Loucy (cell line): ENCODE measurements at regions not wholly inside any gene's neighbourhood (a gene's known extent, or its start where the extent isn't known, plus 50 kb on each side); places are given as distances from the start of the nearest gene placed in this dataset.

Experiments
- H2AFZ ChIP-seq: fragments of 200-600 bp; sonication (generic); 2 replicates; pipeline ENCODE4 v1.6.0; 2016; ENCODE audit warnings: antibody characterized with exemption, mild to moderate bottlenecking, low read length, moderate library complexity
- H3F3A ChIP-seq: fragments of 200-600 bp; 2 replicates; pipeline ENCODE4 v1.6.0; 2016; ENCODE audit warnings: antibody characterized with exemption, low read depth, mild to moderate bottlenecking
- H3K27me3 ChIP-seq: fragments of 200-600 bp; sonication (generic); 2 replicates; pipeline ENCODE4 v1.6.1; 2014; ENCODE audit warnings: low read length, mild to moderate bottlenecking; ENCODE audit not compliant: insufficient read depth, poor library complexity, severe bottlenecking
- H3K36me3 ChIP-seq: fragments of 200-600 bp; sonication (generic); 2 replicates; pipeline ENCODE4 v1.6.1; 2016; ENCODE audit warnings: low read length; ENCODE audit not compliant: insufficient read depth
- H3K4me1 ChIP-seq: fragments of 200-600 bp; sonication (generic); 2 replicates; pipeline ENCODE4 v1.5.1; 2014; ENCODE audit warnings: low read length, mild to moderate bottlenecking; ENCODE audit not compliant: insufficient read depth, poor library complexity, severe bottlenecking
- H3K4me2 ChIP-seq: fragments of 200-600 bp; sonication (generic); 2 replicates; pipeline ENCODE4 v1.6.0; 2014; ENCODE audit warnings: antibody characterized with exemption, low read length, low read depth, mild to moderate bottlenecking; ENCODE audit not compliant: poor library complexity, severe bottlenecking
- H3K4me3 ChIP-seq: fragments of 200-600 bp; sonication (generic); 2 replicates; pipeline ENCODE4 v1.5.1; 2014; ENCODE audit warnings: low read length, mild to moderate bottlenecking, mixed read lengths; ENCODE audit not compliant: poor library complexity, severe bottlenecking
- H3K79me2 ChIP-seq: fragments of 200-600 bp; sonication (generic); 2 replicates; pipeline ENCODE4 v1.6.1; 2014; ENCODE audit warnings: low read length; ENCODE audit not compliant: insufficient read depth
- H3K9ac ChIP-seq: fragments of 200-600 bp; sonication (generic); 2 replicates; pipeline ENCODE4 v1.6.0; 2014; ENCODE audit warnings: mild to moderate bottlenecking, low read depth, low read length, moderate library complexity; ENCODE audit not compliant: poor library complexity, severe bottlenecking
- H3K9me2 ChIP-seq: fragments of 200-600 bp; sonication (generic); replicated peaks from 2 replicates; pipeline ENCODE4 v1.6.1; 2016; ENCODE audit warnings: low read depth, low read length, mixed read lengths
- H3K9me3 ChIP-seq: fragments of 200-600 bp; sonication (generic); 2 replicates; pipeline ENCODE4 v1.6.1; 2014; ENCODE audit warnings: mild to moderate bottlenecking, antibody characterized with exemption, low read length, low read depth; ENCODE audit not compliant: insufficient read depth
- H4K20me1 ChIP-seq: fragments of 200-600 bp; sonication (generic); 2 replicates; pipeline ENCODE4 v1.6.0; 2014; ENCODE audit warnings: antibody characterized with exemption, low read length, mild to moderate bottlenecking; ENCODE audit not compliant: insufficient read depth, poor library complexity, severe bottlenecking
- CTCF ChIP-seq: fragments of 200-600 bp; sonication (generic); conservative IDR thresholded peaks from 2 replicates; pipeline ENCODE4 v1.5.1; 2014; ENCODE audit warnings: mild to moderate bottlenecking, antibody characterized with exemption, low read length
- EZH2phosphoT487 ChIP-seq: fragments of 200-600 bp; IDR thresholded peaks from 2 replicates; pipeline ENCODE4 v1.6.1; 2018; ENCODE audit warnings: antibody characterized with exemption, mild to moderate bottlenecking, moderate library complexity, borderline replicate concordance

GRCh38 chr6:95958686-95959085, 57.1 kb upstream of the FUT9 start:
- no peak overlapping the region for H2AFZ ChIP-seq
- H3K4me3 ChIP-seq: no peak overlapping the region
- no peaks in the 10 kb centered on the region for H3K36me3 ChIP-seq
- no peak overlapping the region for H3K4me2 ChIP-seq
- no peaks in the 10 kb centered on the region for H3K9me2 ChIP-seq
- no peaks in the 10 kb centered on the region for H3K27me3 ChIP-seq
- no peaks in the 10 kb centered on the region for H3F3A ChIP-seq
- H4K20me1 ChIP-seq: no peaks in the 10 kb centered on the region
- TF ChIP-seq EZH2phosphoT487: no peak
- no peak for TF ChIP-seq CTCF
- H3K9me3 ChIP-seq: no peaks in the 10 kb centered on the region
- no peak overlapping the region for H3K9ac ChIP-seq
- no peaks in the 10 kb centered on the region for H3K79me2 ChIP-seq
- H3K4me1 ChIP-seq: no peaks in the 10 kb centered on the region

GRCh38 chr6:95959261-95959660, 56.5 kb upstream of the FUT9 start:
- Histone ChIP-seq H3K79me2 (no peaks in the 10 kb centered on the region), H4K20me1 (no peaks in the 10 kb centered on the region), H3K36me3 (no peaks in the 10 kb centered on the region), H3K4me3 (no peak overlapping the region), H3F3A (no peaks in the 10 kb centered on the region), H2AFZ (no peak overlapping the region), H3K9ac (no peak overlapping the region), H3K9me3 (no peaks in the 10 kb centered on the region), H3K27me3 (no peaks in the 10 kb centered on the region), H3K4me1 (no peaks in the 10 kb centered on the region), H3K9me2 (no peaks in the 10 kb centered on the region), H3K4me2 (no peak overlapping the region)
- TF ChIP-seq CTCF (no peak), EZH2phosphoT487 (no peak)
